Lower leg skin (tissue), 3 donors: ENCODE measurements at regions not wholly inside any gene's neighbourhood (a gene's known extent, or its start where the extent isn't known, plus 50 kb on each side); places are given as distances from the start of the nearest gene placed in this dataset.

Experiments used
- CTCF ChIP-seq, 3 donors: fragments of 450-650 bp; IDR thresholded peaks; one replicate each; pipeline ENCODE4 v1.5.1; 2016; ENCODE audit warnings: antibody characterized with exemption in 3 of 3, mild to moderate bottlenecking in 3 of 3, moderate library complexity in 2 of 3
- POLR2A ChIP-seq, 2 donors: fragments of 450-650 bp; IDR thresholded peaks; one replicate each; pipeline ENCODE4 v1.6.1; 2016 to 2017; ENCODE audit warnings: antibody characterized with exemption in 2 of 2, mild to moderate bottlenecking in 1 of 2, moderate library complexity in 1 of 2

- TF ChIP-seq POLR2A (IDR thresholded peaks at IDR 0.05), result no peak
- no peak for TF ChIP-seq CTCF (IDR thresholded peaks at IDR 0.05)
Measured at GRCh38 chr12:53849656-53850055, 89.0 kb upstream of the HOXC13 start.
